ENCODE measurements at regions not wholly inside any gene's neighbourhood (a gene's known extent, or its start where the extent isn't known, plus 50 kb on each side); places are given as distances from the start of the nearest gene placed in this dataset.

- no peak for TF ChIP-seq CTCF (conservative IDR thresholded peaks at IDR 0.05; ENCODE audit: low read length)
- TF ChIP-seq EZH2phosphoT487 (IDR thresholded peaks at IDR 0.05; ENCODE audit: borderline replicate concordance, low read depth, low read length), result no peak
These were observed 339.7 kb upstream of the COL8A1 start for GRCh38 chr3:99298661-99299060.
